H7 (cell line): ENCODE measurements at regions not wholly inside any gene's neighbourhood (a gene's known extent, or its start where the extent isn't known, plus 50 kb on each side); places are given as distances from the start of the nearest gene placed in this dataset.
A peak's percentile ranks its signal among the peaks of the same experiment; 100 is the strongest.

Experiments
- DNase-seq: peaks from one replicate; pipeline ENCODE4 v3.0.0; 2012
- H3K27me3 ChIP-seq: 2 replicates; pipeline ENCODE4 v1.6.0; 2011; ENCODE audit warnings: mild to moderate bottlenecking, low read length; ENCODE audit not compliant: control insufficient read depth, insufficient read depth
- H3K36me3 ChIP-seq: replicated peaks from 2 replicates; pipeline ENCODE4 v1.5.1; 2011; ENCODE audit warnings: low read length; ENCODE audit not compliant: control insufficient read depth, insufficient read depth
- H3K4me3 ChIP-seq: 2 replicates; pipeline ENCODE4 v1.5.1; 2011; ENCODE audit warnings: low read depth, mild to moderate bottlenecking, control low read depth, low read length, moderate library complexity; ENCODE audit not compliant: insufficient read depth

- H3K27me3 ChIP-seq = no peaks in the 10 kb centered on the region
Observed at GRCh38 chr12:16946704-16947103, 340.7 kb upstream of the LMO3 start.

DNA sequence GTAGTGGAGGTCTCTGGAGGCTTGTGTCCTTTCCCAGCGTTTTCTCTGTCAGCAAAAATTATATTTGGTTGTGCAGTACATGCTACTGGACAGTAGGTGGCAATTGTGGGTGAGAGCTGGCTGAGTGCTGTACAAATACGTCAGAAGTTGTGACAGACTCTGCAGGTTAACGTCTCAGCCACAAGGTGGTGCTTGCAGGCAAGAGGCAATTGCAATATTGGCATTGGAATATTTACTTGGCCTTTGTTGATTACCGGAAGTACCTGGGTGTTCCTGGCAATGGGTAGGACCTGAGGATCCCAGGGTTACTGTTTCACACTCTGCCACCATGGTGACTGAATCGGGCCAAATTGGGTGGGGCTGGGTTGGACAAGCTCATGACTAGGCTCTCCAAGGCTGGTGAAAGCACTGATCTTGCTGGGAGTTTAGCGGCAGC, 333.9 kb upstream of the LMO3 start:
- Histone ChIP-seq H3K27me3 (no peaks in the 10 kb centered on the region), H3K36me3 (no peaks in the 10 kb centered on the region), H3K4me3 (no peak overlapping the region)
- DNase-seq = peak; percentile 16

More at GRCh38 chr12:16946704-16947103, 340.7 kb upstream of the LMO3 start:
- DNase-seq = no peak
- Histone ChIP-seq H3K4me3 (no peak overlapping the region), H3K36me3 (no peaks in the 10 kb centered on the region)

GRCh38 chr12:16927259-16927658, 321.3 kb upstream of the LMO3 start:
- DNase-seq = no peak
- H3K27me3 ChIP-seq = no peaks in the 10 kb centered on the region
- no peak overlapping the region for H3K4me3 ChIP-seq
- H3K36me3 ChIP-seq = no peaks in the 10 kb centered on the region

GRCh38 chr12:16920451-16920850, 314.5 kb upstream of the LMO3 start:
- Histone ChIP-seq H3K27me3 (no peaks in the 10 kb centered on the region), H3K36me3 (no peaks in the 10 kb centered on the region), H3K4me3 (no peak overlapping the region)
- no peak for DNase-seq

GRCh38 chr12:16919551-16919950, 313.6 kb upstream of the LMO3 start:
- H3K36me3 ChIP-seq = no peaks in the 10 kb centered on the region
- H3K27me3 ChIP-seq = no peaks in the 10 kb centered on the region
- H3K4me3 ChIP-seq = no peak overlapping the region
- no peak for DNase-seq

DNA sequence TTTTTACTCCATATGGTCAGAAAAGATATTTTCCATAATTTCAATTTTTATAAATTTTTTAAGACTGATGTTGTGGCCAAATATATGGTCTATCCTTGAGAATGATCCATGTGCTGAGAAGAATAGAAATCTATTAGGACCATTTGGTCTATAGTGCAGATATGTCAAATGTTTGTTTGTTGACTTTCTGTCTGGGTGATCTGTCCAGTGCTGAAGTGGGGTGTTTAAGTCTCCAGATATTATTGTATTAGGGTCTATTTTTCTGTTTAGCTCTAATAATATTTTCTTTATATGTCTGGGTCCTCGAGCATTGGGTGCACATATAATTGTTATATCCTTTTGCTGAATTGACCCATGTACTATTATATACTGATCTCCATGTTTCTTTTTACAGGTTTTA, 308.9 kb upstream of the LMO3 start:
- H3K27me3 ChIP-seq = no peaks in the 10 kb centered on the region

DNA sequence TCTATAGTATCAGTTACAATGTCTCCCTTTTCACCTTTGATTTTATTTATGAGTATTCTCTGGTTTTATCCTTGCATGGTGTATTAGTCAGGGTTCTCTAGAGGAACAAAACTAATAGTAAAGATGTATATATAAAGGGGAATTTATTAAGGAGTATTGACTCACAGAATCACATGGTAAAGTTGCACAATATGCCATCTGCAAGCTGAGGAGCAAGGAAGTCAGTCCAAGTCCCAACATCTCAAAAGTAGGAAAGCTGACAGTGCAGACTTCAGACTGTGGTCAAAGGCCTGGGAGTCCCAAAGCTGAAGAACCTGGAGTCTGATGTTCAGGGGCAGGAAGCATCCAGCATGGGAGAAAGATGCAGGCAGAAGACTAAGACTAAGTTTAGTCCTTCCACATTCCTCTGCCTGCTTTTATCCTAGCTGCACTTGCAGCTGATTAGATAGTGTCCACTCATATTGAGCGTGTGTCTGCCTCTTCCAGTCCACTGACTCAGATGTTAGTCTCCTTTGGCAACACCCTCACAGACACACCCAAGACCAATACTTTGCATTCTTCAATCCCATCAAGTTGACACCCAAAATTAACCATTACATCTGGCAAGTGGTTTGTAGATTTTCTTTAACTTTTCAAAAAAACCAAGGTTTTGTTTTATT, 308.0 kb upstream of the LMO3 start:
- Histone ChIP-seq H3K4me3 (no peak overlapping the region), H3K36me3 (no peaks in the 10 kb centered on the region), H3K27me3 (no peaks in the 10 kb centered on the region)
- no peak for DNase-seq

More for the DNA sequence above, 308.9 kb upstream of the LMO3 start:
- no peak for DNase-seq
- Histone ChIP-seq H3K4me3 (no peak overlapping the region), H3K36me3 (no peaks in the 10 kb centered on the region)

DNA sequence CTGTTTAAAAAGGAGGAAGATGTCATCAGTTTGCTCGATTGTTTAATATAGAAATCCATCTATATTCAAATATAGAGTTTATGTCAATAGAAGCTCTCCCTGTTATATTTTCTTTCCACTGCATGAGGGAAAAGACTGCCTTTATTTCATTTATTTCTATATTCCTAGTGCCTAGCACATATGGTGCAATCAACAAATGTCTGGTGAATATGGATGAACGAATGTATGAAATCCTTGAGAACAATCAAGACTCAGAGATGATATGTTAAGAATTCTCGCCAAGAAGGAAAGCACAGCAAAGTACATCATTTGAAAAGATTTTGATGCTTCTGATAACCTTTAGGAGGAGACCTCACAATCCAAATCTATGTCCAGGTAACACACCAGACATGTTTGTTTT, 296.0 kb upstream of the LMO3 start:
- no peak for DNase-seq

DNA sequence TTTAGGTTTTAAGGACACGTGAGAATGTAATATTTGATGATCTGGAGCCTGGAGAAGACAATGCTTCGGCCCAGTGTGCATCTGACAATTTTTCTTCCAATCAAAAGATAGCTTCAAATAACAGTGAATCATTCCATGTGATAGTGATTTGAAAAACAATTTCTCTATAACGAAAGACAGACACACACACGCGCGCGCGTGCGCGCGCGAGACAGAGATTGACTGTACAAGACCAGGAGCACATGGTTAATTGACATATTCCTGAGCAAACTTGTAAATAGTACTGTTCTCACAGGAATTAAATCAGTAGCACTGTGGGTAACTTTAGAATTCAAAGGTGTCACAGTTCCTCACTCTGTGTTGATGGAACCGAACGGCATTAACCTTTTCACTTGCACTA, 287.5 kb upstream of the LMO3 start:
- Histone ChIP-seq H3K27me3 (no peaks in the 10 kb centered on the region), H3K4me3 (no peak overlapping the region)

More for the DNA sequence above, 296.0 kb upstream of the LMO3 start:
- no peak overlapping the region for H3K4me3 ChIP-seq
- H3K27me3 ChIP-seq = no peaks in the 10 kb centered on the region
- H3K36me3 ChIP-seq = no peaks in the 10 kb centered on the region

DNA sequence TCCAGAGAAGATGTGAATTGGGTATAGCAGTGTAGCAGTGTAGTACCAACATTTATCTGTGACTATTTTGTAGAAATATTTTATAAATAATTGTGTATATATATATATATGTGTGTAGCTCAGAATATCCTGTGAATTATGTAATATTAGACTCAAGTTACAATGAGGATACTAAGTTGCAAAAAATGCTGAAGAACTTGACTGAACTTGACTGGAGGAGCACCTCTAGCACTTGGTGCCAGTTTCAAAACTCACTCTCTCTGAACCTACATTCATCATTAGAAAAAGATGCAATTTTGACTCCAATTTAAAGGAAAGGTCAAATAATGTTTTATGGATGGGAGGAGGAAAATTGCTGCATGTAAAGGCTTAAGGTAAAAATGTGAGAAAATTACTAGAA, 285.7 kb upstream of the LMO3 start:
- DNase-seq = no peak
- no peaks in the 10 kb centered on the region for H3K27me3 ChIP-seq
- no peak overlapping the region for H3K4me3 ChIP-seq
- H3K36me3 ChIP-seq = no peaks in the 10 kb centered on the region

More for the DNA sequence above, 287.5 kb upstream of the LMO3 start:
- no peak for DNase-seq
- no peaks in the 10 kb centered on the region for H3K36me3 ChIP-seq

- Histone ChIP-seq H3K27me3 (no peaks in the 10 kb centered on the region), H3K4me3 (no peak overlapping the region), H3K36me3 (no peaks in the 10 kb centered on the region)
- no peak for DNase-seq
Observed at GRCh38 chr12:16884819-16885218, 278.9 kb upstream of the LMO3 start.

- no peak overlapping the region for H3K4me3 ChIP-seq
- H3K27me3 ChIP-seq = no peaks in the 10 kb centered on the region
- H3K36me3 ChIP-seq = no peaks in the 10 kb centered on the region
- DNase-seq = no peak
Observed at GRCh38 chr12:16884056-16884455, 278.1 kb upstream of the LMO3 start.

DNA sequence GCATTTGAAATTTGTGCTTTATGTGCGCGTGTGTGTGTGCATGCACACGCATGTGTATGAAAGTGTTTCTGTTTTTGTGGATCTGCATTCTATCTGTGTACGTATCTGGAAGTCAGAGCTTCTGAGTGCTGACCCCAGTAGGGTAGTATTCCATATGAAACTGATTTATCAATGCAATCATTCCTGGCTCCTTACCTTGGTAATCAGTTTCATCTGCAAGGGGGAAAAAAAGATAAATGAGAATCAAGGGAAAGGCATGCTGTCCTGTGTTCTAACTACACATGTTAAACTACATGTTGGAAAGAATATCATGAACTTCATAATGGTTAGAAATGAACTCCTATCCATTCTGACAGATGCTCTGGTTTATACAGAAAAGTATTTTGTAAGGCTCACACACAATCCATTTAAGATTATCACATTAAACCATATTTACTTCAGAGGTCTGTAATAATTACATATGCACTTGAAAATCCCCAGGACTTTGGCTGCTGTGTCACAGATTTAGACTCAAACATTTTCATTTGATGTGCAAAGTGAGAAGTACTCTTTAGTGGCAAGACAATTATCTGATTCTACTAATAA, 276.1 kb upstream of the LMO3 start:
- no peaks in the 10 kb centered on the region for H3K27me3 ChIP-seq
- no peak overlapping the region for H3K4me3 ChIP-seq
- no peak for DNase-seq
- H3K36me3 ChIP-seq = no peaks in the 10 kb centered on the region

- H3K27me3 ChIP-seq = no peaks in the 10 kb centered on the region
- no peaks in the 10 kb centered on the region for H3K36me3 ChIP-seq
- peak; percentile 21 for DNase-seq
- H3K4me3 ChIP-seq = no peak overlapping the region
Observed at GRCh38 chr12:16880864-16881285, 274.9 kb upstream of the LMO3 start.

DNA sequence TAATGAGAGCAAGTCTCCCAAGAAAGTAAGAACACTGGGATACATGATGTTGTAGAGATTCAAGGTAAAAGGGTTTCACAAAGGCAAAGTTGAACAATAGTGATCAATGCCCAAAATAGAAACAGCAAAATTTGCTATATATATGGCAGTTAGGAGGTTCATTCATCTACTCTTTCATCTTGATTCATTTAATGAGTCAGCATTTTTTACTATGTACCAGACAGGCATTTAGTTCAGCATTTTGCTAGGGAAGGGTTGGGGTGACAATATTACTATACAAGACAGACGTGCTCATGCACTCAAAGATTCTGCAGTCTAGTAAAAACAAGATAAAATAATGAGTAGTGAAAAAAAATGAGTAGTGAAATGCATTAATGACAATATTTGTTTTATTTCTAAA, 264.9 kb upstream of the LMO3 start:
- DNase-seq = no peak
- no peaks in the 10 kb centered on the region for H3K36me3 ChIP-seq
- H3K27me3 ChIP-seq = no peaks in the 10 kb centered on the region
- no peak overlapping the region for H3K4me3 ChIP-seq
